ENCODE measurements at regions not wholly inside any gene's neighbourhood (a gene's known extent, or its start where the extent isn't known, plus 50 kb on each side); places are given as distances from the start of the nearest gene placed in this dataset.

DNA sequence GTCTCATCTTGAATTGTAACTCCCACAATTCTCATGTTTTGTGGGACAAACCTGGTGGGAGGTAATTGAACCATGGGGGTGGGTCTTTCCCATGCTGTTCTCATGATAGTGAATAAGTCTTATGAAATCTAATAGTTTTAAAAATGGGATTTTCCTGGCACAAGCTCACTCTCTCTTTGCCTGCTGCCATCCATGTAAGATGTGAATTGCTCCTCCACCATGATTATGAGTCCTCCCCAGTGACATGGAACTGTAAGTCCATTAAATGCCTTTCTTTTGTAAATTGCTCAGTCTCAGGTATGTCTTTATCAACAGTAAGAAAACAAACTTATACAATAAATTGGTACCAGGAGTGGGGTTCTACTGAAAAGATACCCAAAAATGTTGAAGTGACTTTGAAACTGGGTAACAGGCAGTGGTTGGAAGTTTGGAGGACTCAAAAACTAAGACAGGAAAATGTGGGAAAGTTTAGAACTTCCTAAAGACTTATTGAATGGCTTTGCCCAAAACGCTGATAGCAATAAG, 601.4 kb downstream of the ZEB2 start:
- Histone ChIP-seq H3K23me2 (ENCODE audit: insufficient read length, low read depth, low read length, poor library complexity, severe bottlenecking) (no peaks in the 10 kb centered on the region), H3K4ac (ENCODE audit: low read depth, low read length) (no peak overlapping the region), H4K5ac (ENCODE audit: insufficient read length, low read depth, low read length) (no peak overlapping the region), H3K27ac (ENCODE audit: insufficient read length, low read depth, low read length) (no peak overlapping the region), H3K27me3 (ENCODE audit: insufficient read depth, low read length) (no peaks in the 10 kb centered on the region), H3K4me2 (ENCODE audit: insufficient read depth, insufficient read length, low read length) (no peak overlapping the region), H3K23ac (ENCODE audit: insufficient read length, low read depth, low read length) (no peak overlapping the region), H2AK5ac (ENCODE audit: insufficient read length, low read length) (no peak overlapping the region), H3K14ac (ENCODE audit: insufficient read depth, low read length) (no peak overlapping the region), H2BK12ac (ENCODE audit: insufficient read length, low read depth, low read length) (no peak overlapping the region), H4K91ac (ENCODE audit: insufficient read length, low read depth, low read length) (no peak overlapping the region), H4K20me1 (ENCODE audit: control insufficient read depth, insufficient read depth, insufficient read length) (no peaks in the 10 kb centered on the region), H4K8ac (replicated peaks; ENCODE audit: insufficient read length, low read depth, low read length) (no peak overlapping the region), H3K18ac (ENCODE audit: insufficient read length, low read depth, low read length) (no peak overlapping the region), H3K79me1 (ENCODE audit: insufficient read depth, low read depth, low read length, poor library complexity, severe bottlenecking) (no peaks in the 10 kb centered on the region), H3K79me2 (ENCODE audit: insufficient read depth, low read length) (no peaks in the 10 kb centered on the region), H2BK20ac (ENCODE audit: low read depth, low read length, poor library complexity, severe bottlenecking) (no peak overlapping the region), H2BK15ac (ENCODE audit: low read depth, low read length) (no peak overlapping the region), H3T11ph (ENCODE audit: low read length) (no peak overlapping the region), H3K9ac (ENCODE audit: extremely low read depth, insufficient read length, low read length) (no peak overlapping the region), H2AFZ (ENCODE audit: low read length) (no peak overlapping the region), H2BK5ac (ENCODE audit: insufficient read length, low read length) (no peak overlapping the region), H3K9me3 (ENCODE audit: control insufficient read depth, low read depth, low read length) (peaks cover 9% of the 10 kb centered on the region), H3K56ac (ENCODE audit: insufficient read length, low read depth, low read length) (no peak overlapping the region), H3K4me1 (ENCODE audit: insufficient read depth, low read length) (no peaks in the 10 kb centered on the region), H2BK120ac (ENCODE audit: low read depth, low read length, poor library complexity, severe bottlenecking) (no peak overlapping the region)
- no peak for DNase-seq
- H3K4me1 Mint-ChIP-seq: no peaks in the 10 kb centered on the region
- H3K36me3 Mint-ChIP-seq (ENCODE audit: insufficient read depth in 1 of 3, low read depth in 3 of 3): peaks cover 27 to 45% (median 38%) of the 10 kb centered on the region in 3 experiments
- peaks cover 2% of the 10 kb centered on the region; the same call in 1 of the 2 replicates for H3K27me3 Mint-ChIP-seq (ENCODE audit: low read depth)
- TF ChIP-seq, protein P1, sequence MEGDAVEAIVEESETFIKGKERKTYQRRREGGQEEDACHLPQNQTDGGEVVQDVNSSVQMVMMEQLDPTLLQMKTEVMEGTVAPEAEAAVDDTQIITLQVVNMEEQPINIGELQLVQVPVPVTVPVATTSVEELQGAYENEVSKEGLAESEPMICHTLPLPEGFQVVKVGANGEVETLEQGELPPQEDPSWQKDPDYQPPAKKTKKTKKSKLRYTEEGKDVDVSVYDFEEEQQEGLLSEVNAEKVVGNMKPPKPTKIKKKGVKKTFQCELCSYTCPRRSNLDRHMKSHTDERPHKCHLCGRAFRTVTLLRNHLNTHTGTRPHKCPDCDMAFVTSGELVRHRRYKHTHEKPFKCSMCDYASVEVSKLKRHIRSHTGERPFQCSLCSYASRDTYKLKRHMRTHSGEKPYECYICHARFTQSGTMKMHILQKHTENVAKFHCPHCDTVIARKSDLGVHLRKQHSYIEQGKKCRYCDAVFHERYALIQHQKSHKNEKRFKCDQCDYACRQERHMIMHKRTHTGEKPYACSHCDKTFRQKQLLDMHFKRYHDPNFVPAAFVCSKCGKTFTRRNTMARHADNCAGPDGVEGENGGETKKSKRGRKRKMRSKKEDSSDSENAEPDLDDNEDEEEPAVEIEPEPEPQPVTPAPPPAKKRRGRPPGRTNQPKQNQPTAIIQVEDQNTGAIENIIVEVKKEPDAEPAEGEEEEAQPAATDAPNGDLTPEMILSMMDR (conservative IDR thresholded peaks at IDR 0.05): no peak
- H3K27ac Mint-ChIP-seq: no peak overlapping the region
- no peak overlapping the region for H3K4me3 Mint-ChIP-seq
- H3K9me3 Mint-ChIP-seq: peaks cover 38 to 40% of the 10 kb centered on the region in 2 experiments
- no CpG with 5 or more reads among the region's 1 CpG for WGBS (ENCODE audit: extremely low coverage, insufficient read length, low lambda C conversion rate)

All from H9 (cell line).